ENCODE measurements at regions not wholly inside any gene's neighbourhood (a gene's known extent, or its start where the extent isn't known, plus 50 kb on each side); places are given as distances from the start of the nearest gene placed in this dataset.

GRCh38 chr3:177942911-177943310 is 593.3 kb upstream of the KCNMB2 start:
- no peak for DNase-seq (ENCODE audit: insufficient read length, low spot score, missing footprints)
- H3K36me3 ChIP-seq (ENCODE audit: insufficient read depth, low read length), result no peaks in the 10 kb centered on the region
- no peak overlapping the region for H3K4me2 ChIP-seq (ENCODE audit: insufficient read depth, low read length)
- H4K20me1 ChIP-seq (ENCODE audit: insufficient read depth, low read length), result no peaks in the 10 kb centered on the region
- no peak overlapping the region for H3K27ac ChIP-seq (ENCODE audit: low read depth, low read length)
- no peak for TF ChIP-seq CTCF (IDR thresholded peaks at IDR 0.05; ENCODE audit: extremely low read depth, low read depth, low read length)
- H2AFZ ChIP-seq (ENCODE audit: low read length), result no peak overlapping the region
- no peak overlapping the region for H3K4me3 ChIP-seq (ENCODE audit: insufficient read depth, low read length)
- no peaks in the 10 kb centered on the region for H3K9me3 ChIP-seq (ENCODE audit: low read depth, low read length)
- H3K79me2 ChIP-seq (ENCODE audit: insufficient read depth, low read length), result no peaks in the 10 kb centered on the region
- no peaks in the 10 kb centered on the region for H3K27me3 ChIP-seq (ENCODE audit: insufficient read depth, low read length)
- peaks cover 15% of the 10 kb centered on the region for H3K4me1 ChIP-seq (ENCODE audit: insufficient read depth, low read length)

- H3K4me2 ChIP-seq (ENCODE audit: insufficient read depth, low read length), result no peak overlapping the region
Measured at GRCh38 chr3:177944228-177944661, 592.0 kb upstream of the KCNMB2 start.

GRCh38 chr3:177946048-177946447 is 590.2 kb upstream of the KCNMB2 start:
- Histone ChIP-seq H3K79me2 (ENCODE audit: insufficient read depth, low read length) (no peaks in the 10 kb centered on the region), H3K4me2 (ENCODE audit: insufficient read depth, low read length) (no peak overlapping the region), H3K9me3 (ENCODE audit: low read depth, low read length) (no peaks in the 10 kb centered on the region), H3K4me1 (ENCODE audit: insufficient read depth, low read length) (peaks cover 16% of the 10 kb centered on the region), H2AFZ (ENCODE audit: low read length) (no peak overlapping the region), H3K27me3 (ENCODE audit: insufficient read depth, low read length) (no peaks in the 10 kb centered on the region), H3K4me3 (ENCODE audit: insufficient read depth, low read length) (no peak overlapping the region), H4K20me1 (ENCODE audit: insufficient read depth, low read length) (no peaks in the 10 kb centered on the region), H3K27ac (ENCODE audit: low read depth, low read length) (peak overlapping the region; percentile 15), H3K36me3 (ENCODE audit: insufficient read depth, low read length) (no peaks in the 10 kb centered on the region)
- TF ChIP-seq CTCF (IDR thresholded peaks at IDR 0.05; ENCODE audit: extremely low read depth, low read depth, low read length), result no peak
- no peak for DNase-seq (ENCODE audit: insufficient read length, low spot score, missing footprints)

More at GRCh38 chr3:177944228-177944661, 592.0 kb upstream of the KCNMB2 start:
- no peaks in the 10 kb centered on the region for H3K9me3 ChIP-seq (ENCODE audit: low read depth, low read length)
- H4K20me1 ChIP-seq (ENCODE audit: insufficient read depth, low read length), result no peaks in the 10 kb centered on the region
- TF ChIP-seq CTCF (IDR thresholded peaks at IDR 0.05; ENCODE audit: extremely low read depth, low read depth, low read length), result no peak
- H2AFZ ChIP-seq (ENCODE audit: low read length), result no peak overlapping the region
- H3K4me3 ChIP-seq (ENCODE audit: insufficient read depth, low read length), result no peak overlapping the region
- no peaks in the 10 kb centered on the region for H3K36me3 ChIP-seq (ENCODE audit: insufficient read depth, low read length)
- DNase-seq (ENCODE audit: insufficient read length, low spot score, missing footprints), result no peak
- peaks cover 16% of the 10 kb centered on the region for H3K4me1 ChIP-seq (ENCODE audit: insufficient read depth, low read length)
- no peaks in the 10 kb centered on the region for H3K27me3 ChIP-seq (ENCODE audit: insufficient read depth, low read length)
- H3K79me2 ChIP-seq (ENCODE audit: insufficient read depth, low read length), result no peaks in the 10 kb centered on the region
- H3K27ac ChIP-seq (ENCODE audit: low read depth, low read length), result no peak overlapping the region

GRCh38 chr3:177946497-177946896 is 589.7 kb upstream of the KCNMB2 start:
- Histone ChIP-seq H3K36me3 (ENCODE audit: insufficient read depth, low read length) (no peaks in the 10 kb centered on the region), H3K27ac (ENCODE audit: low read depth, low read length) (peak overlapping the region; percentile 15), H3K4me3 (ENCODE audit: insufficient read depth, low read length) (no peak overlapping the region), H3K9me3 (ENCODE audit: low read depth, low read length) (no peaks in the 10 kb centered on the region), H3K27me3 (ENCODE audit: insufficient read depth, low read length) (no peaks in the 10 kb centered on the region), H4K20me1 (ENCODE audit: insufficient read depth, low read length) (no peaks in the 10 kb centered on the region), H3K4me1 (ENCODE audit: insufficient read depth, low read length) (peaks cover 16% of the 10 kb centered on the region), H3K79me2 (ENCODE audit: insufficient read depth, low read length) (no peaks in the 10 kb centered on the region), H2AFZ (ENCODE audit: low read length) (no peak overlapping the region), H3K4me2 (ENCODE audit: insufficient read depth, low read length) (peak overlapping the region; percentile 26)
- TF ChIP-seq CTCF (IDR thresholded peaks at IDR 0.05; ENCODE audit: extremely low read depth, low read depth, low read length), result no peak
- DNase-seq (ENCODE audit: insufficient read length, low spot score, missing footprints), result no peak

Data from osteoblast (primary cell).